NCI-H774 (cell line): ENCODE measurements at regions not wholly inside any gene's neighbourhood (a gene's known extent, or its start where the extent isn't known, plus 50 kb on each side); places are given as distances from the start of the nearest gene placed in this dataset.

Experiments
- DNase-seq: peaks from one replicate; lab custom pipeline; 2025; lab: John Stamatoyannopoulos, UW

- DNase-seq: no peak
Observed at GRCh38 chrX:15915959-15916703, 61.5 kb upstream of the AP1S2 start.

GRCh38 chrX:15914486-15914885, 59.9 kb upstream of the AP1S2 start:
- DNase-seq: no peak

- no peak for DNase-seq
Observed at GRCh38 chrX:15913146-15913545, 58.5 kb upstream of the AP1S2 start.

GRCh38 chrX:15911734-15912550, 57.3 kb upstream of the AP1S2 start:
- no peak for DNase-seq

GRCh38 chrX:15909605-15910004, 55.0 kb upstream of the AP1S2 start:
- no peak for DNase-seq

GRCh38 chrX:15908603-15909290, 54.1 kb upstream of the AP1S2 start:
- no peak for DNase-seq

GRCh38 chrX:15906041-15906943, 51.7 kb upstream of the AP1S2 start:
- no peak for DNase-seq
